GM21447 (cell line): ENCODE measurements at regions not wholly inside any gene's neighbourhood (a gene's known extent, or its start where the extent isn't known, plus 50 kb on each side); places are given as distances from the start of the nearest gene placed in this dataset.
A peak's percentile ranks its signal among the peaks of the same experiment; 100 is the strongest.

Experiments used
- ATAC-seq: cut with Tn5 transposase; IDR thresholded peaks from one replicate; pipeline ENCODE4 v1.9.1; 2021; ENCODE audit not compliant: unreplicated experiment

DNA sequence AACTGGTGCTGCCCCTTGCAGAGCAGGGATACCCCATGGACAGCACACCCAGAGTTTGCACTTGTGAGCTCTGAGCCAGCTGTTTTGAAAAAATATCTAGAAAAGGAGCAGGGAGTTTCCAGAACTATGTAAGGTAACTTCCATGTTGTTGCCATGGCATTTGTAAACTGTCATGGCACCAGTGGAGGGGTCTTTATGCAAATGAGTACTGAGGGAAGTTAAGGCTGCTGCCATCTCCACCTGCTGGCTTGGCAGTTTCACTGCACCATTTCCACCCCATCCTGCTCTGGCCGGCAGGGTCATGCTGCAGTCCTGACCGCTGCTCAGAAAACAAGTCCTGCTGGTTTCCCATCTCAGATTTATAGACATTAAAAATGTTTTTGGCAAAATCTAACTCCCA lies 52.3 kb upstream of the SNTG2 start:
- ATAC-seq: no peak

DNA sequence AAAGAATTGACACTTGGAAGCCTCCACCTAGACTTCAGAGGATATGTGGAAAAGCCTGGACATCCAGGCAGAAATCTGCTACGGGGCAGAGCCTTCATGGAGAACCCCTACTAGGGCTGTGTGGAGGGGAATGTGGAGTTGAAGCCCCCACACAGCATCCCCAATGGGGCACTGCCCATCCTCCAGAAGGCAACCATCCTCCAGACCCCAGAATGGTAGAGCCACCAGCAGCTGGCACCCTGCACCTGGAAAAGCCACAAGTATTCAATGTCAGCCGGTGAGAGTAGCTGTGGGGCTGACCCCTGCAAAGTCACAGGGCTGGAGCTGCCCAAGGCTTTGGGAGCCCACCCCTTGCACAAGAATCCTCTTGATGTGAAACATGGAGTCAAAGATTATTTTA lies 53.6 kb upstream of the SNTG2 start:
- ATAC-seq: no peak

DNA sequence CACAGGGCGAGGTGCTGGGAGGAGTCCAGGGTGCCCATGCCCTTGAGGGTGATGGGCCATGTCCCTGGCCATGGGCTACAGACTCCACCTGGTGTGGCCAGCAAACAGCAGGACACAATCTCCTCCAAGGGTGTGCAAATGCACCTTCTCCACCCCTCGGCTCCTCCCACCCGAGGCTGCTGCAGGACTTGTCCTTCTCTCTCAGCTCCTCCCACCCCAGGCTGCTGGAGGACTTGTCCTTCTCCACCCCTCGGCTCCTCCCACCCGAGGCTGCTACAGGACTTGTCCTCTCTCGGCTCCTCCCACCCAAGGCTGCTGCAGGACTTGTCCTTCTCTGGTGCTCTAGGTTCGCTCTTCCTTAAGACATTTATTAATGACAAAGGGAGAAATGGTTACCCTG lies 57.3 kb upstream of the SNTG2 start:
- ATAC-seq: no peak

DNA sequence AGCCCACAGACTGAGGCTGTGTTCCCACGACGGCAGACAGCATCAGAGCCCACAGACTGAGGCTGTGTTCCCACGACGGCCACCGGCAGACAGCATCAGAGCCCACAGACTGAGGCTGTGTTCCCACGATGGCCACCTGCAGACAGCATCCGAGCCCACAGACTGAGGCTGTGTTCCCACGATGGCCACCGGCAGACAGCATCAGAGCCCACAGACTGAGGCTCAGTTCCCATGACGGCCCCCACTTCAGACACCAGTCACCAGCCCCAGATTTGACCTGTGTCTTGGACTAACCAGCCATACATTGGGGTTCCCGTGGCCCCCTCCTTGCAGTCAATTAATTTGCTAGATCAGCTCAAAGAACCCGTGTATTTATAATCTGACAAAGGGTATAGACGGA lies 57.8 kb upstream of the SNTG2 start:
- no peak for ATAC-seq

DNA sequence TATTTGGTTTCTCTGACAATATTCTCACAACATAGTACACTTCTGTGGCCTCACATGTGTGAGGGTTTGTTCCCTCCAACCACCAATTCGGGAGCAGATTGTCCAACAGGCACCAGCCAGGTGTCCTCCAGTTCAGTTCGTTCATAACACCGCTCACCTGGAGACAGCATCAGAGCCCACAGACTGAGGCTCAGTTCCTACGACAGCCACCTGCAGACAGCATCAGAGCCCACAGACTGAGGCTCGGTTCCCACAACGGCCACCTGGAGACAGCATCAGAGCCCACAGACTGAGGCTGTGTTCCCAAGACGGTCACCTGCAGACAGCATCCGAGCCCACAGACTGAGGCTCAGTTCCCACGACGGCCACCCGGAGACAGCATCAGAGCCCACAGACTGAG lies 58.2 kb upstream of the SNTG2 start:
- ATAC-seq: no peak

DNA sequence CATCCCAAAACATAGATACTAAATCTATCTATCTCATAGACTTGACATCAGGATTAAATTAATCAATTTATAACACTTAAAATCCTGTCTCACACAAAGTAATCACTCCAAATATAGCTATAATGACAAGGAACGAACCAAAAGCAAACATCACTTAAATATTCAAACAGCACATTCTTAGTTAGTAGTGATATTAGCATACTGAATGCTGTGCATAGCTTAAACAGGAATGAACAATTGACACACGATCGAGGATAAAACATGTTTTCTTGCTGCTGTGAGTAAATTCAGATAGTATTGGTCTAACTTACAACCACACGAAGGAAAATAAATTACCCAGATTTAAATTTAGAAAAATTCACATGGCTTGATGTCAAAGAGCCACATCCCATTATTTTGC lies 58.9 kb upstream of the SNTG2 start:
- ATAC-seq: no peak

DNA sequence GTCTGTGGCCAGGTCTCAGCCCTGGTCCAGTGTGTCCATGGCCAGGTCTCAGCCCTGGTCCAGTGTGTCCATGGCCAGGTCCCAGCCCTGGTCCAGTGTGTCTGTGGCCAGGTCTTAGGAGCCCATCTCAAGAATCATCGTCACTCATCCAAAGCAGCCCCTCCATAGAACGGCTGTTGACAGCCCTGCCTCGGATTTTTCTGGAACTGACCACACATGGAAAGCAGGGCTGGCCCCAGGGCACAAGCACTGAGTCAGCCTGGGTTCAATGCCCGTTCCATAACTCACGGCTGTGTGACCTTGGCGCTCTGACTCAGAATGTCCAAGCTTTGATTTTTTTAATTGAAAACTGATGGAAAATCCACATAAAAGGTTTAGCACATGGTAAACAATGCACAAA lies 59.9 kb upstream of the SNTG2 start:
- ATAC-seq: no peak

DNA sequence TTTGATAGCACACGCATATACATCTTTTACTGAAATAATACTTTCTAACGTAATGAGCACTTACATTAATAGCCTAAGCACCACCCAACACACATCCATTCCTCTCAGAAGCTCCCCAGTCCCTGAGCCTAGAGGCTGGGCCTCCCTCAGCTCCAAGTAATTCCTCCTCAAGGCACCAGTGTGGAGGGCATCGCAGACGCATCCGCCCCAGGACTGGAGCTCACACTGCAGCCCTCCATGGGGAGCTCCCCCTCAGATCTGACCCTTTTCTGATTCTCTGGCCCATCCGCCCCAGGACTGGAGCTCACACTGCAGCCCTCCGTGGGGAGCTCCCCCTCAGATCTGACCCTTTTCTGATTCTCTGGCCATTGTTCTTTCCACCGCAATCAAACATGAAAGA lies 60.4 kb upstream of the SNTG2 start:
- no peak for ATAC-seq

DNA sequence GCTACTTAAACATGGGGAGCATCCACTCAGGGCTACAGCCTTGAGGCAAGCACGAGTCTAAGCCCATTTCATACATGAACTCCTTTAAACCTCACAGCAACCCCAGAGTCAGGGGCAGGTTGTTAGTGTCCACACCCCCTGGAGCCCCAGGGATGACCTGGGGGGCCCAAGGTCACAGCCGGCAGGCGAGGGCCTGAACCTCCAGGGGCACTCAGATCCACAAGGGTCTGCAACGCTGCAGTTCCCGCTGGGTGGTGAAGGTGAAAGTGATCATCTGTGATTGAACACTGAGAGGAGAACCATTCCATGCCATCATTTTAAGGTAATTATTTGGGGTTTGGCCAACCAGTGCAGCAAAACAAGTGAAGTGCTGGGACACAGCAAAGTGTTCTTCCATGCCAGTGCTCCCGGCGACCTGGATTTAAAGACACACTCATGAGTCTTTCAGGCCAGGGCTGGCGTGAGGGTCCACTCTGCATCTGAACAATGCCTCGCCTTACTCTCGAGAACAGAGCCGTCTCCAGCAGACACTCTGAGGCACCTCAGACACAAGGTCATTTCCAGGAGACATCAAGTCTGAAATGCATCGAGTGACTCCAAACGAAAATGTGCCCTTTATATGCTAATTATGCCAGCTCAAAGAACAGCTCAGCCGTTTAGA lies 61.6 kb upstream of the SNTG2 start:
- ATAC-seq: no peak

DNA sequence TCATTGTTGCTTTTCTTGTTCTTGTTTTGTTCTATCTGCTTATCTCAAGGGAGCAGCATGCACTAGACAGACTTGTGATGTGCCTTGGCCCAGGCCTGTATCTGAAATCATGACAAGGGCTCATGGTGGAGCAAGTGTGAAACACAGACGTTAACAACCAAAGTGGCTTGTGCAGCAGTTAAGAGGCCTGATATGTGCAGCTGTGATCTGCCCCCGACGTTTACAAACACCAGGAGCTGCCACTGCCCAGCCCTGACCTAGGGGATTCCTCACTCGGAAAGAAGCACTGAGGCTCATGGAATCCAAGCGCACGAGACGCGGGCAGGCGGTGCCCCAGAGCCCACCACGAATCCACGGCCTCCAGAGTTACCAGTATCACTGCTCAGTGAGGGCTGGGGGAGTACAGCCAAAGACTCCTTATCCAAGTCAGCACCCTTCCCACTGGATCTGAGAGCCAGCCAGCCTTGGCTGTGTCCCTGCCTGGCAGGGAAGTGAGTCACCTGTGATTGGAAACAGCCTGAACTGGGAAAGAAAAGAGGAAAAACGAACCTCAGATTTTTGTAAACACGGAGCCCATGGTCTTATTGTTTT lies 62.3 kb upstream of the SNTG2 start:
- no peak for ATAC-seq

DNA sequence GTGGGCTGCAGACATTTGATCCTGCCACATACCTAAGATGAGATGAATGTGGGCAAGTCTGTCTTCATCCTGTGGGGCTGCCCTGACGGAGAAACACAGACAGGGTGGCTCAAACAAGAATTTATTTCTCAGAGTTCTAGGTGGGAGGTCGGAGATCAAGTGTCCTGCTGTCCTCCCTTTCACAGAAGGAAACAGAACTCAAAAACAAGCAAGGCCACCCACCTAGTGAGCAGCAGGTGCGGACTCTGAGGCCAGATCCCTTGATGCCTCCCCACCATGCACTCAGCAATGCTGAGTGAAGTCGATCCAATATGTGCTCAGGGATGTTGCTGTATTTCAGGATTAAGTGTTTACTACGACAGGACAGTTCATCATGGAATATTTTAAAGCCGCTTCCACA lies 63.0 kb upstream of the SNTG2 start:
- ATAC-seq: no peak

DNA sequence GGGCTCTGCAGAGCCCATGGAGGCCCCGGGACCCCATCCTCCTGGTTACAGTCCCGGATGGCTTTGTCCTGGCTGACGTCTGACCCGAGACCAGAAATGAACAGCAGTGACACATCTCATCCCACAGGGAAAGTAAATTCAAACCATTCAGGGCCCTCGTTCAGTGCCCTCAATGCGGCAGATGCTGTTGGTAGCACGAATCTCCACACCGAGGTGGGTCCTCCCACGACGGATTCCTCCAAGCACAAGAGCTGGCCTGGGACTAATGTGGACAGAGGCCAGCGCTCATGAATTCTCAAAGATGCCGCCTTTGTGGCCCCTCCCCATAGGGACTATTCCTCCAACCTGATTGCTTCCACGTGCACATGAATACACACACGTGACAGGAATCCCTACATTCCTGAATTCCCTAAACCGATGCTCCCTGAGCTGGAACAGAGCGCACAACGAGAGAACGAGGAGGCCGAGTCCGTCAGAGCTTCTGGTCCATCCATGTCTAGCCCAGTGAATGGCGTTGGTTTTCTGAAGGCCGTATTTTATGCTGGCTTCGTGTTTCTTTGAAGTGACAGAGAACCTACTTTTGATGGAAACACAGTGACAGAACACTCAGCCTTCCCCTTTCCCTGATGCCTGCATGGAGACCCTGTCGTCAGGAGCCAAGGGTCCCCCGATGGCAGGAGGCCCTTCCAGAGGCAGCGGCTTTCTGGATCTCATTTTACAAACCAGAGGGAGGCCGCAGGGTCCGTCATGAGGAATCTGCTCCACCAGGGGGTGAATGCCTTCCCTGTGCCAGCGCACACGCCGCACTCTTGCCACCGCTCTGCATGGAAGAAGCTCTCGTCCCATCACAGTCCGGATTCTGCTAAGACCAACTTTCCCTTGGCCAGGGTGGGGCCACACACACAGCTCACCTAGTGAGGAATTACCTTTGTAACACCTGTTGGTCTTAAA lies 64.3 kb upstream of the SNTG2 start:
- no peak for ATAC-seq

DNA sequence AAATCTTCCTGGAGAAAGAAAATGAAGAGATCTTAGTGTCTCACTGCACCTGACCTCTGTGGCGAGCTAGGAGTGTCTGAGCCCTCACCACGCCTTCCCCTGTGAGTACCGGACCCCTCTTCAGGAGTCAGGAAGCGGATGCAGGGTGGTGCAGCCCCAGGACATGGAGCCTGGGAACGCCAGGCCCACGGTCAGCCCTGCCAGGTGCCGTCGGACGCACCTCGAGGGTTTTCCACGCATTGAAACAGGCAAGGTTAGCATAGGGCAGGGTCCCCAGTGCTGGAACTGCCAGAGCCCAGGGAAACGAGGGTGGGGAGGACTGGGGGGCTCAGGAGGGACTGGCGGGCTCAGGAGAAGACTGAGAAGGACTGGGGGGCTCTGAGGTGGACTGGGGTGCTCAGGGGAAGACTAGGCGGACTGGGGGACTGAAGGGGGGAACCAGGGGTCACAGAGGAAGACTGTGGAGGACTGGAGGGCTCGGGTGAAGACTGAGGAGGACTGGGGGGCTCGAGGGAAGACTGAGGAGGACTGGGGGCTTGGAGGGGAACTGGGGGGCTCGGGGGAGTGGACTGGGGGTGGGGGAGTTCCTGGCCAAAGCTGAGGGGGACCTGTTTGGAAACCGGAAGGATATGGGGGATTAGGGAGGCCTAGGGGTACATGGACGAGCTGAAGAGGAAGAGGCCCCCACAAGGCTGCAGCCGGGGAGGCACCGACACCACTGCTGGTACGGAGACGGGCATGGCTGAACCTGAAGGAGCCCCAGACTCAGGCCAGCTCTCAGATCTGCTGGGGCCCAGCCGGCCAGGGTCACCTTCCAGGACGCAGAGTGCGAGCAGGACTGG lies 65.2 kb upstream of the SNTG2 start:
- ATAC-seq: no peak

DNA sequence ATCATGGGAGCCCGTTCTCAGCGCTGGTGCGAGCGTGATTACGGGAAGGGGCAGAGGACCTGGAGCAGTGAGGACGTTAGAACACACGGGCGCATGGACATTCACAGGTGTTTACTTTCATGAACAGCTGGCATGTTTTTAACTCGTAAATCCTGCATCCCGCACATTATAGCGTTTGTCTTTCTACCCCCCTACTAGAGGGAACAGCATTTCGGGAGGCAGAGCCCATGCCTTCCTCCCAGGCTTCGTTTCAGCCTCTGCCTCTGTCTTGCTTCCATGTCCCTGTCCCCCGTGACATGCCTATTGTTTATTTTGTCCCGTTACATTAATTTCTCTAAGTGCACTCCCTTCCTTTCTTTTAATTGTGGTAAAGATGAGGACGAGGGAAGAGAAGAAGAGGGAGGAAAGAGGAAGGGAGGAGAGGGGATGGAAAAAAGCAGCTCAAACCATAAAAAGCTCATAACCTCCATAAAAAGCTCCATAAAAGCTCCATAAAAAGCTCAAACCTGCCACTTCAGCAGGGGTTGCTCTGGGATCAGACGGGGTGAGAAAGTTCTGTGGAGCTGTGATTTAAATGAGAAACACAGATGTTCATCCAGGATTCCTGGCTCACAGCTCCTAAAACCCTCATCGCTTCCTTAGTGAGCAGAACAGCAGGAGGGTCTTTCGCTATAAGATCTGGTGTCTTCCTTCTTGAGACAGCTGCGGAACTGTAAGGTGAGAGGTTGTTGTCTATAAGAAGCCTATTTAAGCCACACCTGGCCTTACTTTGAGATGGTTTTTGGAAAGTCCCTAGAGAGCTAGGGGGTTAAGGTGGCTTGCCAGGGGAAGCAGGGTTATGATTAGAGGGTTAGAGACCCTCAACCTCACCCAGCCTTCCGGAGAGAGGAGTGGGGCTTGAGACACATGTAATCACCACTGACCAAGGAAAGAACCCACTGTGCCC lies 66.6 kb upstream of the SNTG2 start:
- ATAC-seq: no peak

DNA sequence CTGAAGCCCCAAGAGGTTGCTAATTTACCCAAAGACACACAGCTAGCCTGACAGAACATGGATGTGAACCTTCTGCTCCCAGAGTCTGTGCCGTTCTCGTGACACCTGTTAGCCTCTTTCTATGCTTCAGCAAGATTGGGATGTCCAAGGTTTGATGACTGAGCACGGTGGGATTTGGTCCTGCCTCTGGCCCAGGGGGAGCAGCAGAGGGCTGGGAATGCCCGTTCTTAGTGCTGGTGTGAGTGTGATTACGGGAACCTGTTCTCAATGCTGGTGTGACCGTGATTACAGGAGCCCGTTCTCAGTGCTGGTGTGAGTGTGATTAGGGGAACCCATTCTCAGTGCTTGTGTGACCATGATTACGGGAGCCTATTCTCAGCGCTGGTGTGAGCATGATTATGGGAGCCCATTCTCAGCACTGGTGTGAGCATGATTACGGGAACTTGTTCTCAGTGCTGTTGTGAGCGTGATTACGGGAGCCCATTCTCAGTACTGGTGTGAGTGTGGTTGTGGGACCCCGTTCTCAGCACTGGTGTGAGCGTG lies 67.3 kb upstream of the SNTG2 start:
- ATAC-seq: no peak

DNA sequence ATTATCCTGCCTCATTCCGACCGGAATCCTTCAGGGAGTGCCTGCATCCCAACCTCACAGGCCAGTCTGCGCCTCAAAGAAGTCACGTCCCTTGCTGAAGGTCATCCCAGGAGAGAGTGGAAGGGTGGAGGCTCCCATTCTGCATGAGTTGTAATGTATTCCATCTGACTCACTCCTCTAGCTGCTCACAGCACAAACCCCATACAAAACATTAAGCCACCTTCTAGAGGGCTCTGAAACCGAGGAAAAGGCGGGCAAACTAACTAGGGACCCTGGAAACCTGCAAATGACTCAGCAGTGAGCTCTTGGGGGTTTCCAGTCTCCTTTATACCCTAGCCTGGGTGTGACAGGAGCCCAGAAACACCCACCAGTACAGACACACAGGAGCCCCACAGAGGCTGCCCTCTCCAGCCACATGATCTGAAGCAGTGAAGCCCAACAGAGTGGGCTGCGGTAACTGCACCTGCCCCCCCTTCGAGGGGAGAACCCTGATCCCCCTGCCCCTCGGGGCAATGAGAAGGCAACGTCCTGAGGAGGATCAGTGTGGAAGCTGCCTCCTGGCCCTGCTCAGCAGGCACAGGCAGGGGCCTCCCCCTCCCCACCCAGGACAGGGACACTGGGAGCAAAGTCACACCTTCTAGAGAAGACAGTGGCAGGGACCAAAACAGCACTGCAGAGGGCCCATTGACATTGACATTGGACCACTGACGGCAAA lies 69.3 kb upstream of the SNTG2 start:
- ATAC-seq: peak; percentile 64

DNA sequence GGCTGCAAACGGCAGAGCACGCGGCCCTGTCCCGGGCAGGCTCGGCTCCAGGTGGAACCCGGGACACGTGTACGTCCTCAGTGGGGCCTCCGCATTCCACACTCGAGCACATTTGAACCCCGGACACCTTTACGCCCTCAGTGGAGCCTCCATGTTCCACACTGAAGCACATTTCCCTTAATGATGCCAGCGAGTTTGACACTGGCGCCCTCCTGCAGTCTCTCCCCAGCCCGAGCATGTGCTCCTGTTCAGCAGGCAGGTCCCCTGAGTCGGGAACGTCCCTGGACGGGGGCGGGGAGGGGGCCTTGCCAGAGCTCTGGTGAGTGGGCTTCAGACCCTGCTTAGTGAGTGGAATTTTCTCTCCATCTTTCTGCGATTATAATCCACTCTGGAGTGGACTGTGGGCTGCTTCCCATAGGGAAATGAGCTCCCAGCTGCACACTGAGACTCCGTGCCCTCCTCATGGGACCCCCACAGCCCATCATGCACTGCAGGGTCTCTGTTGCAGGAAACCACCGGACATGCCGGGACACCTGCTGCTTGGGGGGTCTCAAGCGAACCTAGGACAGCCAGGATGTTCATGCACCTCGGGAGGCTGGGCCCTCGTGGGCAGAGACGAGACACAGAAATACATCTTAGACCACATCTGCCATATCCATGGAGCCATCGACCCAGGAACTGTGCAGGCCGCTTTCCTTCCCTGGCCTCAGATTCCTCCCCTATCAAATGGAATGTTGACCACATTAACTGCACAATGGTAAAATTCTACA lies 70.3 kb upstream of the SNTG2 start:
- no peak for ATAC-seq

DNA sequence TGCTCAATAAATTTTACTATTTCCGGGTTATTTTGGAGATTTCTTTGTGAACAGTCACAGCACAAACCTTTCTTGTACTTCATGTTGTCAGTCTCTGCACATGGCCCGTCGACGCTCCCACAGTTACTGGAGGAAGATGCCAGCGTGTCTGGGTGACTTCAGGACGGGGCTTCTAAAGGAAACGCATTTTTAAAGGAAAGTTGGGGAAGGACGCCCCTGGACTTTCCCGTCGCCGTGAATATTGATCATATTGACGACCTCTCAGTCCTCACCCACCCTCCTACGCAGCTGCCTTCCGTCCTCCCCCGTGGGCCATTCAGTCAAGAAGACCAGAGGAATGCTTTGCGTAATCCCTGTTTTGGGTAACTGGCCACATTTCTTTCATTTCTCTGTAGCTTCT lies 71.1 kb upstream of the SNTG2 start:
- ATAC-seq: no peak
